Body of pancreas (tissue), 4 donors: ENCODE measurements at regions not wholly inside any gene's neighbourhood (a gene's known extent, or its start where the extent isn't known, plus 50 kb on each side); places are given as distances from the start of the nearest gene placed in this dataset.

Experiments
- POLR2A ChIP-seq, 3 donors: fragments of 450-650 bp; IDR thresholded peaks; one replicate each; pipeline ENCODE4 v1.6.1; 2016; ENCODE audit warnings: antibody characterized with exemption in 3 of 3, mild to moderate bottlenecking in 2 of 3
- TF ChIP-seq, protein P1 (sequence below), 7 experiments: fragments of 450-650 bp in 4 of 7; fragments of 200-600 bp in 3 of 7; sonication (generic) in 3 of 7; IDR thresholded peaks; one replicate each; pipeline ENCODE4 v1.5.1; 2016 to 2019; ENCODE audit warnings: antibody characterized with exemption in 7 of 7

DNA sequence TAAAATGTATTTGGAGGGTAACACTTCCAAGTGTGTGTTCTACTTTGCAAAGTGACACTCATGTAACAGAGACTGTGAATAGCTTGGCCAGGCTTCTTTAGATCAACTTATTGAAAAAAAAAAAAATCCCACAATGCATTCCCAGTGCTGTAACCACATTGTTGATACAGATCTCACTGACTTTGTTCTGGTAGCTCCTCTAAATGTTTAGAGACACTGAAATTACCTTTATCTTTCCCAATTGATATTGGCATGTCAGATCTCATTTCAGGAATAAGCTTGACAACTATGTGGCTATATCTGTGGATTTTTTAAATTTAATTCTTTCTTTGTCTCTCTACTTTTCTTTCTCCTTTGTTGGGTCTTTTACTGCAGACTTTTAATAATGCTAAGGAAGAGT lies 1018.9 kb upstream of the PRMT6 start:
- TF ChIP-seq, protein P1, sequence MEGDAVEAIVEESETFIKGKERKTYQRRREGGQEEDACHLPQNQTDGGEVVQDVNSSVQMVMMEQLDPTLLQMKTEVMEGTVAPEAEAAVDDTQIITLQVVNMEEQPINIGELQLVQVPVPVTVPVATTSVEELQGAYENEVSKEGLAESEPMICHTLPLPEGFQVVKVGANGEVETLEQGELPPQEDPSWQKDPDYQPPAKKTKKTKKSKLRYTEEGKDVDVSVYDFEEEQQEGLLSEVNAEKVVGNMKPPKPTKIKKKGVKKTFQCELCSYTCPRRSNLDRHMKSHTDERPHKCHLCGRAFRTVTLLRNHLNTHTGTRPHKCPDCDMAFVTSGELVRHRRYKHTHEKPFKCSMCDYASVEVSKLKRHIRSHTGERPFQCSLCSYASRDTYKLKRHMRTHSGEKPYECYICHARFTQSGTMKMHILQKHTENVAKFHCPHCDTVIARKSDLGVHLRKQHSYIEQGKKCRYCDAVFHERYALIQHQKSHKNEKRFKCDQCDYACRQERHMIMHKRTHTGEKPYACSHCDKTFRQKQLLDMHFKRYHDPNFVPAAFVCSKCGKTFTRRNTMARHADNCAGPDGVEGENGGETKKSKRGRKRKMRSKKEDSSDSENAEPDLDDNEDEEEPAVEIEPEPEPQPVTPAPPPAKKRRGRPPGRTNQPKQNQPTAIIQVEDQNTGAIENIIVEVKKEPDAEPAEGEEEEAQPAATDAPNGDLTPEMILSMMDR (IDR thresholded peaks at IDR 0.05) = no peak
- TF ChIP-seq POLR2A (IDR thresholded peaks at IDR 0.05) = no peak
